Heart left ventricle (tissue), 13 donors: ENCODE measurements at regions not wholly inside any gene's neighbourhood (a gene's known extent, or its start where the extent isn't known, plus 50 kb on each side); places are given as distances from the start of the nearest gene placed in this dataset.

Experiments
- CTCF ChIP-seq, 12 donors: fragments of 200-600 bp; sonication (generic) in 4 of 12; IDR thresholded peaks; one replicate each; pipeline versions ENCODE4 v1.5.0 to v1.8.0; 2018 to 2022; ENCODE audit warnings: antibody characterized with exemption in 12 of 12, mild to moderate bottlenecking in 5 of 12
- POLR2A ChIP-seq, 2 donors: fragments of 450-650 bp; IDR thresholded peaks; one replicate each; pipeline ENCODE4 v1.6.1; 2017; ENCODE audit warnings: antibody characterized with exemption in 2 of 2, mild to moderate bottlenecking in 2 of 2, moderate library complexity in 2 of 2
- donor health status: ischemic (EF 13 %, LVEDD 7.1; RV severe dilation, severe dysfunction).
- donor health status: DM: no; HTN: yes; CAD: no.
- donor health status: DM: no; HTN: no; CAD: no.
- donor health status: ischemic (EF 25% LVEDD 6.9; RV normal size, moderate dysfunction).
- donor health status: ischemic (EF 25% LVEDD 5.7; RV mildly dilated, moderate dysfunction).
- donor health status: ischemic (EF 35%, LVEDD 5.7; RV mildly dilated, moderate dysfunction).
- donor health status: nonischemic (EF 11% LVEDD 7.7; RV severe dilation, severe dysfunction).
- donor health status: DM: yes; HTN: yes; CAD: no.
- donor health status: PGD.
- donor health status: ischemic (EF 29% LVEDD 5.4; RV normal size, mild dysfunction).
- donor health status: nonischemic (EF 23%, LVEDD 6.1; RV moderate dilation, normal function).

- no peak for TF ChIP-seq POLR2A (IDR thresholded peaks at IDR 0.05)
- TF ChIP-seq CTCF (IDR thresholded peaks at IDR 0.05): no peak
These were observed 226.6 kb upstream of the CCDC54 start for GRCh38 chr3:107150675-107151074.
